SK-N-MC (cell line): ENCODE measurements at regions not wholly inside any gene's neighbourhood (a gene's known extent, or its start where the extent isn't known, plus 50 kb on each side); places are given as distances from the start of the nearest gene placed in this dataset.

ENCODE experiments used
- EZH2 ChIP-seq: fragments of 200-600 bp; sonication (generic); IDR thresholded peaks from one replicate; pipeline ENCODE4 v1.6.1; 2017; ENCODE audit warnings: antibody characterized with exemption
- FOXP2 ChIP-seq: optimal IDR thresholded peaks from 2 replicates; pipeline ENCODE3; 2011; ENCODE audit warnings: mild to moderate bottlenecking, moderate library complexity; ENCODE audit not compliant: insufficient read depth; ENCODE audit errors: extremely low read length, control extremely low read depth
- POLR2AphosphoS5 ChIP-seq: IDR thresholded peaks from 2 replicates; pipeline ENCODE4 v1.6.1; 2012; ENCODE audit warnings: mild to moderate bottlenecking, low read depth, low read length, borderline replicate concordance

DNA sequence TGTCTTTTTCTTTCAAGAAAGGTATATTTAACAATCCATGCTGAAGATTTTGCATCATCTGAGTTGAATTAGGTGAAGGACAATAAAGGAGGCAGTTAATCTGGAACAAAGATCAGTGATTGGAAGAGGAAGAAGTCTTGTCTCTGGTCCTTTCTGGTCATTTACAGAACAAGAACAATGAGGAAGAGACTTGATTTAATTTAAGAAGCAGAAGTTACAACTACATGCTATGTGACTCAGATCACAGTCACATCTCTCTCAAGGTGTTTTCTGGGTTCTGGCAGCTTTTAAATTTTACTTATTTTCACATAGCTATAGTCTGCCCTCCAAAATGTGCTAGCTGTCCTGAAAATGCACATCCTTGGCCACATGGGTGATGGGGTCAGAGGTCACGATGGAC is 53.5 kb upstream of the DEK start:
- TF ChIP-seq EZH2 (no peak), POLR2AphosphoS5 (no peak), FOXP2 (no peak)
